Parathyroid adenoma (tissue), 2 donors: ENCODE measurements at regions not wholly inside any gene's neighbourhood (a gene's known extent, or its start where the extent isn't known, plus 50 kb on each side); places are given as distances from the start of the nearest gene placed in this dataset.

Experiments used
- H2AFZ ChIP-seq: fragments of 300-600 bp; sonication (generic); one replicate; pipeline ENCODE4 v1.7.0; 2017; ENCODE audit warnings: antibody characterized with exemption, mild to moderate bottlenecking
- H3K27ac ChIP-seq: fragments of 300-600 bp; sonication (generic); one replicate; pipeline ENCODE4 v1.7.0; 2017
- H3K27me3 ChIP-seq: fragments of 300-600 bp; sonication (generic); one replicate; pipeline ENCODE4 v1.7.0; 2017; ENCODE audit warnings: low read length; ENCODE audit not compliant: control insufficient read depth, insufficient read depth
- H3K36me3 ChIP-seq: fragments of 300-600 bp; sonication (generic); one replicate; pipeline ENCODE4 v1.7.0; 2017; ENCODE audit warnings: low read length; ENCODE audit not compliant: control insufficient read depth, insufficient read depth
- H3K4me1 ChIP-seq: fragments of 300-600 bp; sonication (generic); one replicate; pipeline ENCODE4 v1.7.0; 2017; ENCODE audit warnings: control low read depth
- H3K4me2 ChIP-seq: fragments of 300-600 bp; sonication (generic); one replicate; pipeline ENCODE4 v1.7.0; 2017; ENCODE audit warnings: low read length
- H3K4me3 ChIP-seq: fragments of 300-600 bp; sonication (generic); one replicate; pipeline ENCODE4 v1.7.0; 2017; ENCODE audit warnings: low read depth, low read length
- H3K79me2 ChIP-seq: fragments of 300-600 bp; sonication (generic); one replicate; pipeline ENCODE4 v1.7.0; 2017; ENCODE audit warnings: control low read depth
- H3K9ac ChIP-seq: fragments of 300-600 bp; sonication (generic); one replicate; pipeline ENCODE4 v1.7.0; 2017; ENCODE audit warnings: mild to moderate bottlenecking
- H3K9me3 ChIP-seq: fragments of 300-600 bp; sonication (generic); one replicate; pipeline ENCODE4 v1.7.0; 2017; ENCODE audit warnings: low read length; ENCODE audit not compliant: control insufficient read depth
- CTCF ChIP-seq: fragments of 300-600 bp; sonication (generic); IDR thresholded peaks from one replicate; pipeline ENCODE4 v1.7.0; 2017; ENCODE audit warnings: antibody characterized with exemption, mild to moderate bottlenecking
- donor health status: primary hyperparathyroidism.

GRCh38 chr5:2147504-2148311 is 265.0 kb upstream of the IRX4 start:
- H2AFZ ChIP-seq: no peak overlapping the region
- TF ChIP-seq CTCF: no peak
- H3K27ac ChIP-seq: no peak overlapping the region
- H3K79me2 ChIP-seq: no peaks in the 10 kb centered on the region
- no peak overlapping the region for H3K4me2 ChIP-seq
- no peak overlapping the region for H3K4me3 ChIP-seq
- no peaks in the 10 kb centered on the region for H3K9me3 ChIP-seq
- H3K4me1 ChIP-seq: no peaks in the 10 kb centered on the region
- no peaks in the 10 kb centered on the region for H3K36me3 ChIP-seq
- H3K9ac ChIP-seq: no peak overlapping the region
- H3K27me3 ChIP-seq: no peaks in the 10 kb centered on the region

GRCh38 chr5:2143646-2144353 is 261.1 kb upstream of the IRX4 start:
- H3K79me2 ChIP-seq: no peaks in the 10 kb centered on the region
- H3K4me2 ChIP-seq: no peak overlapping the region
- H3K9ac ChIP-seq: no peak overlapping the region
- no peaks in the 10 kb centered on the region for H3K9me3 ChIP-seq
- H3K27me3 ChIP-seq: no peaks in the 10 kb centered on the region
- no peak overlapping the region for H3K27ac ChIP-seq
- no peak overlapping the region for H2AFZ ChIP-seq
- no peaks in the 10 kb centered on the region for H3K4me1 ChIP-seq
- H3K36me3 ChIP-seq: no peaks in the 10 kb centered on the region
- no peak for TF ChIP-seq CTCF
- no peak overlapping the region for H3K4me3 ChIP-seq

- H3K4me3 ChIP-seq: no peak overlapping the region
- no peaks in the 10 kb centered on the region for H3K27me3 ChIP-seq
- H3K36me3 ChIP-seq: no peaks in the 10 kb centered on the region
- no peaks in the 10 kb centered on the region for H3K9me3 ChIP-seq
- H3K4me1 ChIP-seq: no peaks in the 10 kb centered on the region
- no peak overlapping the region for H3K27ac ChIP-seq
- H2AFZ ChIP-seq: no peak overlapping the region
- no peak overlapping the region for H3K9ac ChIP-seq
- H3K79me2 ChIP-seq: no peaks in the 10 kb centered on the region
- no peak overlapping the region for H3K4me2 ChIP-seq
- no peak for TF ChIP-seq CTCF
Observed at GRCh38 chr5:2143088-2143487, 260.4 kb upstream of the IRX4 start.

- Histone ChIP-seq H3K4me2 (no peak overlapping the region), H3K9me3 (no peaks in the 10 kb centered on the region), H3K4me1 (no peaks in the 10 kb centered on the region), H3K27me3 (no peaks in the 10 kb centered on the region), H3K79me2 (no peaks in the 10 kb centered on the region), H2AFZ (no peak overlapping the region), H3K27ac (no peak overlapping the region), H3K4me3 (no peak overlapping the region), H3K36me3 (no peaks in the 10 kb centered on the region), H3K9ac (no peak overlapping the region)
- no peak for TF ChIP-seq CTCF
Observed at GRCh38 chr5:2142456-2142954, 259.8 kb upstream of the IRX4 start.
